Prostate gland (tissue), 2 donors: ENCODE measurements at regions not wholly inside any gene's neighbourhood (a gene's known extent, or its start where the extent isn't known, plus 50 kb on each side); places are given as distances from the start of the nearest gene placed in this dataset.

Source experiments
- POLR2A ChIP-seq: fragments of 450-650 bp; IDR thresholded peaks from one replicate; pipeline ENCODE4 v1.6.1; 2016; ENCODE audit warnings: antibody characterized with exemption, mild to moderate bottlenecking
- POLR2AphosphoS5 ChIP-seq: sonication (generic); formaldehyde crosslinking; IDR thresholded peaks from one replicate; pipeline ENCODE4 v1.6.1; 2017; ENCODE audit warnings: antibody characterized with exemption
- TF ChIP-seq, protein P1 (sequence below), 4 experiments: fragments of 200-600 bp in 2 of 4; fragments of 450-650 bp in 2 of 4; sonication (generic) in 2 of 4; IDR thresholded peaks; 1 replicate in 3 of 4; 2 replicates in 1 of 4; pipeline ENCODE4 v1.5.1; 2016 to 2019; ENCODE audit warnings: antibody characterized with exemption in 4 of 4, mild to moderate bottlenecking in 2 of 4, moderate library complexity in 2 of 4

DNA sequence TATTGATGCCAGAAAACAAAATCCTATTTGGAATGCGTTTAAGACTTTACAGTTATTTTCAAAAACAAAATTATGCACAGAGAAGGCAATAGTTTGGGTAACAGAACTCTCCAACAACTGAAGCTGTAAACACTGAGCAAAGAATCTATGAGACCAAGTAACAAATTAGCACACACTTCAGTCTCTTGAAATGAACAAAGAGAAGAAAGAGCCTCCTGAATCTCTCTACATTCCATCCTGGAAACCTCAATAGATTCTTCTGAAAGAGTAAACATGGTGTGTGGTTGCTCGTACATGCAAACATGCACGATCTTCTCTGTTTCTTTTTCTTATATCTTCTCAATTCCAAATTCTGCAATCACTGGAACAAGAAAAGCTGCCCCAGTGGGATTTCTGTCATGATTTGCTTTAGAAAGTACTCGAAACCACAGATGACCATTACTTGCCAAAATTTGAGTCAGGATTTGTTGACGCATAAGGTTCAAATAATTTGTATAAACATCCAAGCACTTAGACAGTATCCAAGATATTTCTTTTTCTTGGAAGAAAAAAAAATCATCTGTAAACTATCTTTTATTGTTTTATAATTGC is 137.9 kb upstream of the DACH1 start:
- TF ChIP-seq, protein P1, sequence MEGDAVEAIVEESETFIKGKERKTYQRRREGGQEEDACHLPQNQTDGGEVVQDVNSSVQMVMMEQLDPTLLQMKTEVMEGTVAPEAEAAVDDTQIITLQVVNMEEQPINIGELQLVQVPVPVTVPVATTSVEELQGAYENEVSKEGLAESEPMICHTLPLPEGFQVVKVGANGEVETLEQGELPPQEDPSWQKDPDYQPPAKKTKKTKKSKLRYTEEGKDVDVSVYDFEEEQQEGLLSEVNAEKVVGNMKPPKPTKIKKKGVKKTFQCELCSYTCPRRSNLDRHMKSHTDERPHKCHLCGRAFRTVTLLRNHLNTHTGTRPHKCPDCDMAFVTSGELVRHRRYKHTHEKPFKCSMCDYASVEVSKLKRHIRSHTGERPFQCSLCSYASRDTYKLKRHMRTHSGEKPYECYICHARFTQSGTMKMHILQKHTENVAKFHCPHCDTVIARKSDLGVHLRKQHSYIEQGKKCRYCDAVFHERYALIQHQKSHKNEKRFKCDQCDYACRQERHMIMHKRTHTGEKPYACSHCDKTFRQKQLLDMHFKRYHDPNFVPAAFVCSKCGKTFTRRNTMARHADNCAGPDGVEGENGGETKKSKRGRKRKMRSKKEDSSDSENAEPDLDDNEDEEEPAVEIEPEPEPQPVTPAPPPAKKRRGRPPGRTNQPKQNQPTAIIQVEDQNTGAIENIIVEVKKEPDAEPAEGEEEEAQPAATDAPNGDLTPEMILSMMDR (IDR thresholded peaks at IDR 0.05), result no peak
- TF ChIP-seq POLR2A (no peak), POLR2AphosphoS5 (no peak)
